Duodenal mucosa (tissue), 2 donors: ENCODE measurements at regions not wholly inside any gene's neighbourhood (a gene's known extent, or its start where the extent isn't known, plus 50 kb on each side); places are given as distances from the start of the nearest gene placed in this dataset.

Experiments
- H3K27ac ChIP-seq: one replicate; pipeline ENCODE4 v1.7.0; 2013; ENCODE audit warnings: low read depth, low read length
- H3K27me3 ChIP-seq, 2 donors: one replicate each; pipeline ENCODE4 v1.7.0; 2013; ENCODE audit warnings: low read length in 2 of 2, control low read depth in 1 of 2; ENCODE audit not compliant: insufficient read depth in 2 of 2, control insufficient read depth in 1 of 2
- H3K36me3 ChIP-seq, 2 donors: one replicate each; pipeline ENCODE4 v1.7.0; 2013; ENCODE audit warnings: low read length in 2 of 2, control low read depth in 1 of 2; ENCODE audit not compliant: insufficient read depth in 2 of 2, control insufficient read depth in 1 of 2
- H3K4me1 ChIP-seq, 2 donors: one replicate each; pipeline ENCODE4 v1.7.0; 2013; ENCODE audit warnings: low read length in 2 of 2, control low read depth in 1 of 2; ENCODE audit not compliant: insufficient read depth in 2 of 2, control insufficient read depth in 1 of 2
- H3K4me3 ChIP-seq, 2 donors: one replicate each; pipeline ENCODE4 v1.7.0; 2013; ENCODE audit warnings: low read length in 2 of 2, low read depth in 1 of 2
- H3K9ac ChIP-seq, 2 donors: one replicate each; pipeline ENCODE4 v1.7.0; 2013; ENCODE audit warnings: low read length in 2 of 2, low read depth in 1 of 2
- H3K9me3 ChIP-seq, 2 donors: one replicate each; pipeline ENCODE4 v1.7.0; 2013; ENCODE audit warnings: low read length in 2 of 2, control low read depth in 1 of 2; ENCODE audit not compliant: control insufficient read depth in 1 of 2

DNA sequence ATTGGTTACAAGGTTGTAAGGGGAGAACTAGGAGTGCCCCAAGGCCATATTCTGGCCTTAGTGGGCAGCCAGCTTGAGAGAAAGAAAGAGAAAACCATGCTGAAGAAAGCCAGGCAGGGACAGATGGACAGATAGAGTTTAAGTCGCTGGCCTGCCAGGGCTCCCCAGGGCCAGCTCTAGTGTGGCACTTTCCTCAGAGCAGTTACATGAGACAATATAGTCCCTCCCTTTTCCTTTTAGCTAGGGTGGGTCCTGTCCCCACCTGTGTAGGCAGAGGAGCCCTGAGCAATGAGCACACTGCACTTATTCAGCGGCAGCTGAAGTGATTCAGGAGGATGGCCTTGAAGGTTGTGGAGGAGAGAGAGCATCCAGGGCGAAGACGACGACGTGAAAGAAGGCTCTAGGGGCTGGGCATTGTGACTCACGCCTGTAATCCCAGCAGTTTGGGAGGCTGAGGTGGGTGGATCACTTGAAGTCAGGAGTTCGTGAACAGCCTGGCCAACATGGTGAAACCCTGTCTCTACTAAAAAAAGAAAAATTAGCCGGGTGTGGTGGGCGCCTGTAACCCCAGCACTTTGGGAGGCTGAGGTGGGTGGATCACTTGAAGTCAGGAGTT is 152.0 kb upstream of the SLC1A4 start:
- H3K36me3 ChIP-seq = no peaks in the 10 kb centered on the region
- no peak overlapping the region for H3K9ac ChIP-seq
- H3K9me3 ChIP-seq = no peaks in the 10 kb centered on the region
- H3K4me1 ChIP-seq = peaks cover 0 to 3% of the 10 kb centered on the region in 2 donors
- no peak overlapping the region for H3K4me3 ChIP-seq
- H3K27ac ChIP-seq = no peak overlapping the region
- no peaks in the 10 kb centered on the region for H3K27me3 ChIP-seq

GRCh38 chr2:64837925-64838641 is 151.1 kb upstream of the SLC1A4 start:
- Histone ChIP-seq H3K9me3 (no peaks in the 10 kb centered on the region), H3K27me3 (no peaks in the 10 kb centered on the region), H3K36me3 (no peaks in the 10 kb centered on the region), H3K9ac (no peak overlapping the region), H3K27ac (no peak overlapping the region), H3K4me1 (peaks cover 0 to 3% of the 10 kb centered on the region in 2 donors), H3K4me3 (no peak overlapping the region)

DNA sequence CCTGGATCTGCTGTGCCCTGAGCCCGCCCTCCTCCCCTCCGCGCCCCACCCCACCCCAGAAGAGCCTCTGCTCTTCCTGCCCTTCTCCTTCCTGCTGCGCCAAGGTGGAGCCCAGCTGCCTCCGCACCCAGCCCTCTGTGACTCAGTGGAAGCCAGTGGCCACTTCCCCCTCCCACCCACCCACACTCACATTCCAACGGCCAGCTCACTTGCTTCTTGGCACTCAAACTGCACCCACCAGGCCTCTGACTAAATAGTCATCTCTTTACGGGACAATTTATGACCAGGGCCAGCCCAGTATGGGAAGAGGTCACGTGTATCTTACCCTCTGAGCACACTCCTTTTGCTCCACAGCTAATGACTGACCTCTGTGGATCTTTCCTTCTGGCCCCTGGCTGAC is 150.4 kb upstream of the SLC1A4 start:
- Histone ChIP-seq H3K4me1 (peaks cover 0 to 3% of the 10 kb centered on the region in 2 donors), H3K9me3 (no peaks in the 10 kb centered on the region), H3K27ac (no peak overlapping the region), H3K4me3 (no peak overlapping the region), H3K36me3 (no peaks in the 10 kb centered on the region), H3K9ac (no peak overlapping the region), H3K27me3 (no peaks in the 10 kb centered on the region)

DNA sequence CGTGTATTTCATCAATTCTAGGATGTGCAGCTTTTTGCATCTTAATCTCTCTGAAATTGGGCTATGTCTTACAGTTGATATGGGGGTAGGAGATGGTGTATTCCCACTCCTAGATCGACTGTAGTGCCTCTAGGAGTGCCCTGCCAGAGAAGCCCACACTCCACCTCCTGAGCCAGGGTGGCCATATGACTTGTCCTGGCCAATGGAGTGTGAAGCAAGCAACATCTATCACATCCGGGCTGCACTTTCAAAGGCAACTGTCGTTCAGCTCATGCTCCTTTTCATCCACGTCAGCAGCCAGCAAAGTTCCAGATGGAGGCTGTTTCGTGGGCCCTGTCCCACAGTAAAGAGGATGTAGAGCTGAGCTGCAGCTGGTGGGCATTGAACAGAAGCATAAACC is 149.4 kb upstream of the SLC1A4 start:
- Histone ChIP-seq H3K4me3 (no peak overlapping the region), H3K9me3 (no peaks in the 10 kb centered on the region), H3K9ac (no peak overlapping the region), H3K27me3 (no peaks in the 10 kb centered on the region), H3K27ac (no peak overlapping the region), H3K36me3 (no peaks in the 10 kb centered on the region), H3K4me1 (peaks cover 0 to 3% of the 10 kb centered on the region in 2 donors)

GRCh38 chr2:64840426-64840881 is 148.7 kb upstream of the SLC1A4 start:
- H3K36me3 ChIP-seq = no peaks in the 10 kb centered on the region
- no peaks in the 10 kb centered on the region for H3K27me3 ChIP-seq
- H3K27ac ChIP-seq = no peak overlapping the region
- no peak overlapping the region for H3K4me3 ChIP-seq
- no peaks in the 10 kb centered on the region for H3K9me3 ChIP-seq
- no peak overlapping the region for H3K9ac ChIP-seq
- peaks cover 0 to 3% of the 10 kb centered on the region in 2 donors for H3K4me1 ChIP-seq

- H3K4me1 ChIP-seq = peaks cover 0 to 3% of the 10 kb centered on the region in 2 donors
- H3K9ac ChIP-seq = no peak overlapping the region
- no peak overlapping the region for H3K4me3 ChIP-seq
- no peaks in the 10 kb centered on the region for H3K27me3 ChIP-seq
- no peak overlapping the region for H3K27ac ChIP-seq
- no peaks in the 10 kb centered on the region for H3K36me3 ChIP-seq
- no peaks in the 10 kb centered on the region for H3K9me3 ChIP-seq
Observed at GRCh38 chr2:64841461-64841860, 147.7 kb upstream of the SLC1A4 start.

- Histone ChIP-seq H3K4me1 (peaks cover 0 to 3% of the 10 kb centered on the region in 2 donors), H3K9me3 (no peaks in the 10 kb centered on the region), H3K27ac (no peak overlapping the region), H3K9ac (no peak overlapping the region), H3K4me3 (no peak overlapping the region), H3K27me3 (no peaks in the 10 kb centered on the region), H3K36me3 (no peaks in the 10 kb centered on the region)
Observed at GRCh38 chr2:64842030-64842429, 147.2 kb upstream of the SLC1A4 start.

- Histone ChIP-seq H3K4me3 (no peak overlapping the region), H3K36me3 (no peaks in the 10 kb centered on the region), H3K27me3 (no peaks in the 10 kb centered on the region), H3K9me3 (no peaks in the 10 kb centered on the region), H3K4me1 (peaks cover 0 to 3% of the 10 kb centered on the region in 2 donors), H3K9ac (no peak overlapping the region), H3K27ac (no peak overlapping the region)
Observed at GRCh38 chr2:64844087-64844486, 145.1 kb upstream of the SLC1A4 start.

GRCh38 chr2:64845273-64845905 is 143.8 kb upstream of the SLC1A4 start:
- H3K36me3 ChIP-seq = no peaks in the 10 kb centered on the region

GRCh38 chr2:64846177-64846576 is 143.0 kb upstream of the SLC1A4 start:
- no peaks in the 10 kb centered on the region for H3K27me3 ChIP-seq
- H3K4me3 ChIP-seq = no peak overlapping the region
- no peaks in the 10 kb centered on the region for H3K36me3 ChIP-seq
- H3K4me1 ChIP-seq = no peaks in the 10 kb centered on the region
- H3K9me3 ChIP-seq = no peaks in the 10 kb centered on the region
- H3K27ac ChIP-seq = no peak overlapping the region
- H3K9ac ChIP-seq = no peak overlapping the region

More at GRCh38 chr2:64845273-64845905, 143.8 kb upstream of the SLC1A4 start:
- Histone ChIP-seq H3K27me3 (no peaks in the 10 kb centered on the region), H3K27ac (no peak overlapping the region), H3K9ac (no peak overlapping the region), H3K4me3 (no peak overlapping the region), H3K4me1 (no peaks in the 10 kb centered on the region), H3K9me3 (no peaks in the 10 kb centered on the region)
